GM19035 (cell line): ENCODE measurements at regions not wholly inside any gene's neighbourhood (a gene's known extent, or its start where the extent isn't known, plus 50 kb on each side); places are given as distances from the start of the nearest gene placed in this dataset.

Source experiments
- ATAC-seq: cut with Tn5 transposase; IDR thresholded peaks from one replicate; pipeline ENCODE4 v1.9.1; 2021; ENCODE audit not compliant: unreplicated experiment

GRCh38 chr18:2433366-2433765 lies 137.9 kb downstream of the METTL4 start:
- ATAC-seq: no peak

- no peak for ATAC-seq
Measured at GRCh38 chr18:2441544-2441943, 129.8 kb downstream of the METTL4 start.

- no peak for ATAC-seq
Measured at GRCh38 chr18:2442006-2442405, 129.3 kb downstream of the METTL4 start.

- no peak for ATAC-seq
Measured at GRCh38 chr18:2442726-2443275, 128.5 kb downstream of the METTL4 start.

- no peak for ATAC-seq
Measured at GRCh38 chr18:2444201-2444875, 127.0 kb downstream of the METTL4 start.

- no peak for ATAC-seq
Measured at GRCh38 chr18:2448565-2449151, 122.6 kb downstream of the METTL4 start.

GRCh38 chr18:2451556-2451955 lies 119.7 kb downstream of the METTL4 start:
- ATAC-seq: no peak

GRCh38 chr18:2459886-2460285 lies 111.4 kb downstream of the METTL4 start:
- ATAC-seq: no peak

GRCh38 chr18:2466978-2467377 lies 104.3 kb downstream of the METTL4 start:
- no peak for ATAC-seq

GRCh38 chr18:2468051-2468450 lies 103.3 kb downstream of the METTL4 start:
- no peak for ATAC-seq

- ATAC-seq: no peak
Measured at GRCh38 chr18:2471523-2471922, 99.8 kb downstream of the METTL4 start.

- ATAC-seq: no peak
Measured at GRCh38 chr18:2478662-2479061, 92.6 kb downstream of the METTL4 start.

GRCh38 chr18:2480536-2480935 lies 90.8 kb downstream of the METTL4 start:
- ATAC-seq: no peak

GRCh38 chr18:2482706-2483475 lies 88.4 kb downstream of the METTL4 start:
- no peak for ATAC-seq

- no peak for ATAC-seq
Measured at GRCh38 chr18:2485983-2486382, 85.3 kb downstream of the METTL4 start.

- no peak for ATAC-seq
Measured at GRCh38 chr18:2486426-2486825, 84.9 kb downstream of the METTL4 start.
